ENCODE measurements at regions not wholly inside any gene's neighbourhood (a gene's known extent, or its start where the extent isn't known, plus 50 kb on each side); places are given as distances from the start of the nearest gene placed in this dataset.

GRCh38 chr6:15957655-15958169, 171.2 kb upstream of the MYLIP start:
- intact Hi-C loops (cut with DNase I) = no loop called here
- Histone ChIP-seq H3K4me3 (no peak overlapping the region), H3K27me3 (replicated peaks; ENCODE audit: insufficient read depth) (no peaks in the 10 kb centered on the region), H3K36me3 (no peaks in the 10 kb centered on the region), H3K27ac (no peak overlapping the region), H3K4me1 (replicated peaks) (no peaks in the 10 kb centered on the region), H3K9me3 (no peaks in the 10 kb centered on the region)
- TF ChIP-seq CTCF (IDR thresholded peaks at IDR 0.05) = no peak
- TF ChIP-seq POLR2A (IDR thresholded peaks at IDR 0.05) = no peak
- no peak for TF ChIP-seq POLR2AphosphoS5 (IDR thresholded peaks at IDR 0.05)
- DNase-seq (ENCODE audit: low spot score) = no peak
- WGBS = 93% methylated on average over 2 of the region's 2 CpGs

- no peak overlapping the region for H3K4me3 ChIP-seq
- no peaks in the 10 kb centered on the region for H3K36me3 ChIP-seq
- no peak for TF ChIP-seq POLR2AphosphoS5 (IDR thresholded peaks at IDR 0.05)
- TF ChIP-seq CTCF (IDR thresholded peaks at IDR 0.05) = no peak
- no peak for TF ChIP-seq POLR2A (IDR thresholded peaks at IDR 0.05)
- no peak overlapping the region for H3K27ac ChIP-seq
- no peaks in the 10 kb centered on the region for H3K9me3 ChIP-seq
- no peak for DNase-seq (ENCODE audit: low spot score)
- 44% methylated on average over 14 of the region's 14 CpGs for WGBS
- intact Hi-C loops (cut with DNase I) = no loop called here
- no peaks in the 10 kb centered on the region for H3K27me3 ChIP-seq (replicated peaks; ENCODE audit: insufficient read depth)
- no peaks in the 10 kb centered on the region for H3K4me1 ChIP-seq (replicated peaks)
Observed at GRCh38 chr6:15956205-15957106, 172.4 kb upstream of the MYLIP start.

GRCh38 chr6:15955484-15955883, 173.4 kb upstream of the MYLIP start:
- Histone ChIP-seq H3K36me3 (no peaks in the 10 kb centered on the region), H3K27me3 (replicated peaks; ENCODE audit: insufficient read depth) (no peaks in the 10 kb centered on the region), H3K4me3 (no peak overlapping the region), H3K4me1 (replicated peaks) (no peaks in the 10 kb centered on the region), H3K27ac (no peak overlapping the region), H3K9me3 (no peaks in the 10 kb centered on the region)
- DNase-seq (ENCODE audit: low spot score) = no peak
- no peak for TF ChIP-seq POLR2A (IDR thresholded peaks at IDR 0.05)
- no peak for TF ChIP-seq CTCF (IDR thresholded peaks at IDR 0.05)
- no peak for TF ChIP-seq POLR2AphosphoS5 (IDR thresholded peaks at IDR 0.05)
- 99% methylated on average over 3 of the region's 3 CpGs for WGBS
- intact Hi-C loops (cut with DNase I) = no loop called here

- no peak for TF ChIP-seq POLR2A (IDR thresholded peaks at IDR 0.05)
- TF ChIP-seq POLR2AphosphoS5 (IDR thresholded peaks at IDR 0.05) = no peak
- no peak for TF ChIP-seq CTCF (IDR thresholded peaks at IDR 0.05)
- H3K36me3 ChIP-seq = no peaks in the 10 kb centered on the region
- WGBS = 62% methylated on average over 3 of the region's 3 CpGs
- H3K27ac ChIP-seq = no peak overlapping the region
- no peak for DNase-seq (ENCODE audit: low spot score)
- H3K9me3 ChIP-seq = no peaks in the 10 kb centered on the region
- no peaks in the 10 kb centered on the region for H3K27me3 ChIP-seq (replicated peaks; ENCODE audit: insufficient read depth)
- no peak overlapping the region for H3K4me3 ChIP-seq
- intact Hi-C loops (cut with DNase I) = no loop called here
- H3K4me1 ChIP-seq (replicated peaks) = peaks cover 6% of the 10 kb centered on the region
Observed at GRCh38 chr6:15953152-15953880, 175.6 kb upstream of the MYLIP start.

Measured in prostate gland (tissue), 2 donors.